GM19455 (cell line): ENCODE measurements at regions not wholly inside any gene's neighbourhood (a gene's known extent, or its start where the extent isn't known, plus 50 kb on each side); places are given as distances from the start of the nearest gene placed in this dataset.
"Not testable (repeated sequence)": the region's sequence is repeated elsewhere in the genome, so short reads cannot be mapped to it uniquely, and the experiment has no call there.

Experiments used
- ATAC-seq: cut with Tn5 transposase; IDR thresholded peaks from one replicate; pipeline ENCODE4 v1.9.1; 2021; ENCODE audit not compliant: unreplicated experiment

GRCh38 chr3:106115557-106115956 lies 246.7 kb upstream of the CBLB start:
- no peak for ATAC-seq

- no peak for ATAC-seq
Measured at GRCh38 chr3:106116733-106117489, 248.1 kb upstream of the CBLB start.

- ATAC-seq: no peak
Measured at GRCh38 chr3:106117490-106117858, 248.7 kb upstream of the CBLB start.

GRCh38 chr3:106119614-106120082 lies 250.8 kb upstream of the CBLB start:
- ATAC-seq: no peak

- ATAC-seq: no peak
Measured at GRCh38 chr3:106120356-106120755, 251.5 kb upstream of the CBLB start.

- ATAC-seq: no peak
Measured at GRCh38 chr3:106121491-106122289, 252.9 kb upstream of the CBLB start.

- no peak for ATAC-seq
Measured at GRCh38 chr3:106124818-106125217, 256.0 kb upstream of the CBLB start.

- ATAC-seq: no peak
Measured at GRCh38 chr3:106125321-106125720, 256.5 kb upstream of the CBLB start.

- no peak for ATAC-seq
Measured at GRCh38 chr3:106126067-106126845, 257.4 kb upstream of the CBLB start.

GRCh38 chr3:106126846-106127235 lies 258.0 kb upstream of the CBLB start:
- ATAC-seq: no peak

GRCh38 chr3:106129939-106130338 lies 261.1 kb upstream of the CBLB start:
- no peak for ATAC-seq

GRCh38 chr3:106130384-106131198 lies 261.8 kb upstream of the CBLB start:
- ATAC-seq: no peak

GRCh38 chr3:106135451-106136160 lies 266.8 kb upstream of the CBLB start:
- no peak for ATAC-seq

GRCh38 chr3:106139826-106140225 lies 271.0 kb upstream of the CBLB start:
- ATAC-seq: no peak

- no peak for ATAC-seq
Measured at GRCh38 chr3:106140431-106140830, 271.6 kb upstream of the CBLB start.

GRCh38 chr3:106144030-106144429 lies 275.2 kb upstream of the CBLB start:
- no peak for ATAC-seq

- ATAC-seq: not testable (repeated sequence)
Measured at GRCh38 chr3:106148440-106149082, 279.7 kb upstream of the CBLB start.

- no peak for ATAC-seq
Measured at GRCh38 chr3:106157411-106157810, 288.6 kb upstream of the CBLB start.

- ATAC-seq: no peak
Measured at GRCh38 chr3:106160396-106160795, 291.6 kb upstream of the CBLB start.

GRCh38 chr3:106161246-106161645 lies 292.4 kb upstream of the CBLB start:
- ATAC-seq: no peak
